H1 (cell line): ENCODE measurements at regions not wholly inside any gene's neighbourhood (a gene's known extent, or its start where the extent isn't known, plus 50 kb on each side); places are given as distances from the start of the nearest gene placed in this dataset.

ENCODE experiments used
- CTCF ChIA-PET: fragments of 300-600 bp; sonication (Branson Sonifier 250); formaldehyde crosslinking; loops from one replicate; lab custom pipeline; 2021; ENCODE audit not compliant: partially characterized antibody; lab: Charles Lee
- POLR2A ChIA-PET: fragments of 300-600 bp; sonication (Branson Sonifier 250); formaldehyde crosslinking; loops from one replicate; lab custom pipeline; 2021; ENCODE audit warnings: inconsistent platforms; ENCODE audit not compliant: partially characterized antibody; lab: Charles Lee
- DNase-seq, 2 experiments: peaks; one replicate each; pipeline versions ENCODE4 v3.0.0 to v3.0.0-alpha.2; 2010 to 2022; ENCODE audit warnings: low spot score in 2 of 2, low read depth in 1 of 2, mixed read lengths in 1 of 2
- FAIRE-seq: peaks from 2 replicates; lab custom pipeline; 2011; peaks lifted over from hg19 to GRCh38; lab: Jason Lieb, UNC
- H2AFZ ChIP-seq: 2 replicates; pipeline ENCODE4 v1.8.1; 2012; ENCODE audit warnings: low read length, inconsistent platforms
- H2AK5ac ChIP-seq: 2 replicates; pipeline ENCODE4 v1.6.1; 2013; ENCODE audit warnings: low read depth, low read length
- H2BK120ac ChIP-seq: replicated peaks from 2 replicates; pipeline ENCODE3; 2013; ENCODE audit warnings: low read depth, low read length, inconsistent platforms
- H2BK12ac ChIP-seq: 2 replicates; pipeline ENCODE4 v1.6.1; 2013; ENCODE audit warnings: low read depth, low read length
- H2BK15ac ChIP-seq: 2 replicates; pipeline ENCODE4 v1.6.1; 2013; ENCODE audit warnings: low read length
- H2BK20ac ChIP-seq: 2 replicates; pipeline ENCODE4 v1.6.1; 2013; ENCODE audit warnings: low read length
- H2BK5ac ChIP-seq: 2 replicates; pipeline ENCODE4 v1.6.1; 2013; ENCODE audit warnings: low read depth, low read length
- H3K14ac ChIP-seq: 2 replicates; pipeline ENCODE4 v1.6.1; 2013; ENCODE audit warnings: inconsistent platforms; ENCODE audit not compliant: insufficient read length
- H3K18ac ChIP-seq: 2 replicates; pipeline ENCODE4 v1.6.1; 2013; ENCODE audit warnings: low read length; ENCODE audit errors: extremely low read depth
- H3K23ac ChIP-seq: 2 replicates; pipeline ENCODE4 v1.6.1; 2013; ENCODE audit warnings: inconsistent platforms; ENCODE audit not compliant: insufficient read length
- H3K23me2 ChIP-seq: 2 replicates; pipeline ENCODE4 v1.6.1; 2013; ENCODE audit warnings: low read depth, low read length
- H3K27ac ChIP-seq: 2 replicates; pipeline ENCODE4 v1.6.1; 2011; ENCODE audit warnings: low read depth, low read length, inconsistent platforms
- H3K27me3 ChIP-seq, 4 experiments: replicated peaks in 1 of 4; 1 replicate in 1 of 4; 2 replicates in 3 of 4; pipeline versions ENCODE4 v1.6.1 to v1.8.1; 2011 to 2013; ENCODE audit warnings: low read length in 3 of 4, mild to moderate bottlenecking in 3 of 4, inconsistent platforms in 2 of 4, mixed read lengths in 2 of 4, moderate library complexity in 1 of 4; ENCODE audit not compliant: control insufficient read depth in 3 of 4, insufficient read depth in 3 of 4; ENCODE audit errors: extremely low read depth in 1 of 4
- H3K36me3 ChIP-seq, 4 experiments: 2 replicates each; pipeline versions ENCODE4 v1.6.1 to v1.8.1; 2011 to 2013; ENCODE audit warnings: mild to moderate bottlenecking in 4 of 4, low read length in 3 of 4, moderate library complexity in 2 of 4, control low read depth in 1 of 4, inconsistent platforms in 1 of 4; ENCODE audit not compliant: insufficient read depth in 4 of 4, control insufficient read depth in 2 of 4
- H3K4ac ChIP-seq: replicated peaks from 2 replicates; pipeline ENCODE3; 2013; ENCODE audit warnings: low read length, low read depth, mixed read lengths, inconsistent platforms; ENCODE audit not compliant: insufficient read length
- H3K4me1 ChIP-seq, 4 experiments: replicated peaks in 1 of 4; 1 replicate in 1 of 4; 2 replicates in 3 of 4; pipeline versions ENCODE4 v1.6.1 to v1.8.1; 2011 to 2013; ENCODE audit warnings: low read length in 3 of 4, inconsistent platforms in 2 of 4, mixed read lengths in 1 of 4; ENCODE audit not compliant: insufficient read depth in 4 of 4, control insufficient read depth in 3 of 4
- H3K4me2 ChIP-seq, 2 experiments: 2 replicates each; pipeline versions ENCODE4 v1.6.1 to v1.8.1; 2011 to 2013; ENCODE audit warnings: low read depth in 2 of 2, low read length in 2 of 2, control low read depth in 1 of 2, inconsistent platforms in 1 of 2, mild to moderate bottlenecking in 1 of 2; ENCODE audit not compliant: insufficient read depth in 1 of 2
- H3K4me3 ChIP-seq, 4 experiments: fragments of 200-600, 300-600 bp in 1 of 4; sonication (generic), shearing (Covaris generic), sonication (Bioruptor Twin) in 1 of 4; 2 replicates each; pipeline versions ENCODE4 v1.5.1 to v1.8.1; 2011 to 2016; ENCODE audit warnings: low read length in 4 of 4, low read depth in 3 of 4, control low read depth in 2 of 4, inconsistent platforms in 2 of 4, mild to moderate bottlenecking in 2 of 4, mixed read lengths in 1 of 4, moderate library complexity in 1 of 4; ENCODE audit not compliant: insufficient read depth in 2 of 4; ENCODE audit errors: extremely low read depth in 1 of 4
- H3K56ac ChIP-seq: replicated peaks from 2 replicates; pipeline ENCODE3; 2013; ENCODE audit warnings: low read depth, mild to moderate bottlenecking, mixed read lengths, low read length, inconsistent platforms; ENCODE audit not compliant: insufficient read length
- H3K79me1 ChIP-seq: 2 replicates; pipeline ENCODE4 v1.6.1; 2013; ENCODE audit warnings: low read depth, low read length, control low read depth
- H3K79me2 ChIP-seq, 2 experiments: 2 replicates each; pipeline versions ENCODE4 v1.6.1 to v1.8.1; 2012 to 2013; ENCODE audit warnings: low read length in 2 of 2, mild to moderate bottlenecking in 2 of 2, inconsistent platforms in 1 of 2; ENCODE audit not compliant: insufficient read depth in 2 of 2, control insufficient read depth in 1 of 2
- H3K9ac ChIP-seq, 4 experiments: replicated peaks in 1 of 4; 1 replicate in 1 of 4; 2 replicates in 3 of 4; pipeline versions ENCODE4 v1.6.1 to v1.8.1; 2011 to 2013; ENCODE audit warnings: low read depth in 3 of 4, low read length in 3 of 4, control low read depth in 2 of 4, mild to moderate bottlenecking in 2 of 4, moderate library complexity in 2 of 4, inconsistent platforms in 1 of 4; ENCODE audit errors: extremely low read depth in 1 of 4
- H3K9me3 ChIP-seq, 2 experiments: 2 replicates each; pipeline versions ENCODE4 v1.6.1 to v1.8.1; 2012 to 2013; ENCODE audit warnings: mild to moderate bottlenecking in 2 of 2, moderate library complexity in 2 of 2, control low read depth in 1 of 2, inconsistent platforms in 1 of 2, low read depth in 1 of 2, low read length in 1 of 2, mixed read lengths in 1 of 2; ENCODE audit not compliant: insufficient read depth in 2 of 2
- H4K20me1 ChIP-seq, 2 experiments: replicated peaks in 1 of 2; 2 replicates each; pipeline versions ENCODE3 to v1.8.1; 2011 to 2013; ENCODE audit warnings: inconsistent platforms in 2 of 2, low read length in 2 of 2, mild to moderate bottlenecking in 1 of 2; ENCODE audit not compliant: insufficient read depth in 2 of 2, control insufficient read depth in 1 of 2
- H4K5ac ChIP-seq: 2 replicates; pipeline ENCODE4 v1.6.1; 2013; ENCODE audit warnings: low read length, low read depth, mixed read lengths, inconsistent platforms; ENCODE audit not compliant: insufficient read length
- H4K8ac ChIP-seq: 2 replicates; pipeline ENCODE4 v1.8.0; 2013; ENCODE audit warnings: mild to moderate bottlenecking, moderate library complexity, low read length, inconsistent platforms; ENCODE audit not compliant: insufficient read depth; ENCODE audit errors: extremely low read depth
- H4K91ac ChIP-seq: replicated peaks from 2 replicates; pipeline ENCODE3; 2013; ENCODE audit warnings: low read length, mixed read lengths, inconsistent platforms; ENCODE audit not compliant: insufficient read length
- ATF3 ChIP-seq: IDR thresholded peaks from 2 replicates; pipeline ENCODE4 v1.6.1; 2011; ENCODE audit warnings: low read depth, mild to moderate bottlenecking, low read length; ENCODE audit not compliant: insufficient read depth
- EP300 ChIP-seq, 2 experiments: IDR thresholded peaks; 1 replicate in 1 of 2; 2 replicates in 1 of 2; pipeline ENCODE4 v1.6.1; 2011 to 2012; ENCODE audit warnings: low read depth in 2 of 2, low read length in 2 of 2, mild to moderate bottlenecking in 2 of 2, borderline replicate concordance in 1 of 2, inconsistent platforms in 1 of 2, moderate library complexity in 1 of 2
- WGBS, 2 experiments: shearing (Covaris generic) in 1 of 2; methylation state at CpG; one replicate each; pipeline versions ENCODE4 v1.1.6 to v1.1.7; 2013 to 2015; ENCODE audit warnings: low lambda C conversion rate in 2 of 2, mixed read lengths in 2 of 2, inconsistent platforms in 1 of 2, low coverage in 1 of 2, missing lambda C conversion rate in 1 of 2; ENCODE audit not compliant: insufficient replicate concordance in 2 of 2, insufficient coverage in 1 of 2, insufficient read length in 1 of 2; ENCODE audit errors: extremely low coverage in 1 of 2, missing lambda C conversion rate in 1 of 2; 5-methylcytosine and 5-hydroxymethylcytosine counted together

GRCh38 chr11:24206030-24206429 is 290.8 kb upstream of the LUZP2 start:
- H2AK5ac ChIP-seq: no peak overlapping the region
- POLR2A ChIA-PET: no interaction called here
- H3K23me2 ChIP-seq: no peaks in the 10 kb centered on the region
- no peaks in the 10 kb centered on the region for H3K9me3 ChIP-seq
- H3K23ac ChIP-seq: no peak overlapping the region
- H3K56ac ChIP-seq: no peak overlapping the region
- H3K4me1 ChIP-seq: no peaks in the 10 kb centered on the region
- H3K18ac ChIP-seq: no peak overlapping the region
- no peaks in the 10 kb centered on the region for H3K79me2 ChIP-seq
- no peak overlapping the region for H2BK5ac ChIP-seq
- H3K14ac ChIP-seq: no peak overlapping the region
- no peak overlapping the region for H2BK120ac ChIP-seq
- H3K27ac ChIP-seq: no peak overlapping the region
- H3K4me3 ChIP-seq: no peak overlapping the region
- no peak overlapping the region for H4K5ac ChIP-seq
- no peaks in the 10 kb centered on the region for H4K20me1 ChIP-seq
- no peaks in the 10 kb centered on the region for H3K36me3 ChIP-seq
- H2BK12ac ChIP-seq: no peak overlapping the region
- no peak overlapping the region for H3K9ac ChIP-seq
- H4K91ac ChIP-seq: no peak overlapping the region
- CTCF ChIA-PET: no interaction called here
- no peak overlapping the region for H2AFZ ChIP-seq
- H2BK15ac ChIP-seq: no peak overlapping the region
- no peak overlapping the region for H4K8ac ChIP-seq
- 92% methylated on average over 2 of the region's 2 CpGs; no CpG with 5 or more reads in 1 of the 2 experiments for WGBS, 2 experiments
- H3K4ac ChIP-seq: no peak overlapping the region
- no peak overlapping the region for H2BK20ac ChIP-seq
- H3K4me2 ChIP-seq: no peak overlapping the region
- no peak for FAIRE-seq
- no peaks in the 10 kb centered on the region for H3K79me1 ChIP-seq
- no peaks in the 10 kb centered on the region for H3K27me3 ChIP-seq
- no peak for DNase-seq
- no peak for TF ChIP-seq EP300 (IDR thresholded peaks at IDR 0.05; ENCODE audit: borderline replicate concordance in 1 of 2, low read depth in 2 of 2, low read length in 2 of 2)
- no peak for TF ChIP-seq ATF3
